ENCODE measurements at regions not wholly inside any gene's neighbourhood (a gene's known extent, or its start where the extent isn't known, plus 50 kb on each side); places are given as distances from the start of the nearest gene placed in this dataset.

GRCh38 chr2:126482582-126483464 is 173.1 kb upstream of the GYPC start:
- Histone ChIP-seq H3K4me3 (ENCODE audit: low read depth, low read length, poor library complexity, severe bottlenecking) (no peak overlapping the region), H3K4me2 (ENCODE audit: low read length) (no peak overlapping the region), H3F3A (ENCODE audit: insufficient read depth, low read length) (no peaks in the 10 kb centered on the region), H3K4me1 (ENCODE audit: insufficient read depth, low read length, severe bottlenecking) (no peaks in the 10 kb centered on the region), H3K79me2 (ENCODE audit: insufficient read depth, low read length) (no peaks in the 10 kb centered on the region), H3K9ac (ENCODE audit: low read length) (no peak overlapping the region), H3K9me3 (ENCODE audit: low read length) (no peaks in the 10 kb centered on the region), H4K20me1 (ENCODE audit: insufficient read depth, low read length) (no peaks in the 10 kb centered on the region), H3K9me2 (ENCODE audit: low read depth, low read length) (no peaks in the 10 kb centered on the region), H3K27ac (ENCODE audit: low read depth, low read length, poor library complexity, severe bottlenecking) (no peak overlapping the region), H2AFZ (ENCODE audit: low read length) (no peak overlapping the region), H3K27me3 (ENCODE audit: insufficient read depth, low read length) (no peaks in the 10 kb centered on the region), H3K36me3 (ENCODE audit: insufficient read depth, low read length) (no peaks in the 10 kb centered on the region)
- no peak; the same call in 1 of the 2 replicates for TF ChIP-seq CTCF (IDR thresholded peaks at IDR 0.05; ENCODE audit: low read length)
- TF ChIP-seq EZH2 (IDR thresholded peaks at IDR 0.05; ENCODE audit: borderline replicate concordance, low read length) = no peak

GRCh38 chr2:126494593-126494992 is 161.4 kb upstream of the GYPC start:
- Histone ChIP-seq H3K9ac (ENCODE audit: low read length) (no peak overlapping the region), H3K79me2 (ENCODE audit: insufficient read depth, low read length) (no peaks in the 10 kb centered on the region), H3K4me3 (ENCODE audit: low read depth, low read length, poor library complexity, severe bottlenecking) (no peak overlapping the region), H3K27ac (ENCODE audit: low read depth, low read length, poor library complexity, severe bottlenecking) (no peak overlapping the region), H2AFZ (ENCODE audit: low read length) (no peak overlapping the region), H3K9me3 (ENCODE audit: low read length) (no peaks in the 10 kb centered on the region), H4K20me1 (ENCODE audit: insufficient read depth, low read length) (no peaks in the 10 kb centered on the region), H3K4me1 (ENCODE audit: insufficient read depth, low read length, severe bottlenecking) (no peaks in the 10 kb centered on the region), H3F3A (ENCODE audit: insufficient read depth, low read length) (no peaks in the 10 kb centered on the region), H3K36me3 (ENCODE audit: insufficient read depth, low read length) (no peaks in the 10 kb centered on the region), H3K4me2 (ENCODE audit: low read length) (no peak overlapping the region), H3K27me3 (ENCODE audit: insufficient read depth, low read length) (no peaks in the 10 kb centered on the region), H3K9me2 (ENCODE audit: low read depth, low read length) (no peaks in the 10 kb centered on the region; the same call in 1 of the 2 replicates)
- TF ChIP-seq CTCF (IDR thresholded peaks at IDR 0.05; ENCODE audit: low read length) (no peak), EZH2 (IDR thresholded peaks at IDR 0.05; ENCODE audit: borderline replicate concordance, low read length) (no peak)

GRCh38 chr2:126495189-126495588 is 160.8 kb upstream of the GYPC start:
- Histone ChIP-seq H3K27ac (ENCODE audit: low read depth, low read length, poor library complexity, severe bottlenecking) (no peak overlapping the region), H3K27me3 (ENCODE audit: insufficient read depth, low read length) (no peaks in the 10 kb centered on the region), H3K4me3 (ENCODE audit: low read depth, low read length, poor library complexity, severe bottlenecking) (no peak overlapping the region), H3K79me2 (ENCODE audit: insufficient read depth, low read length) (no peaks in the 10 kb centered on the region), H3K9me3 (ENCODE audit: low read length) (no peaks in the 10 kb centered on the region), H3F3A (ENCODE audit: insufficient read depth, low read length) (no peaks in the 10 kb centered on the region), H3K9me2 (ENCODE audit: low read depth, low read length) (no peaks in the 10 kb centered on the region; the same call in 1 of the 2 replicates), H2AFZ (ENCODE audit: low read length) (no peak overlapping the region), H3K4me1 (ENCODE audit: insufficient read depth, low read length, severe bottlenecking) (no peaks in the 10 kb centered on the region), H4K20me1 (ENCODE audit: insufficient read depth, low read length) (no peaks in the 10 kb centered on the region), H3K4me2 (ENCODE audit: low read length) (no peak overlapping the region), H3K9ac (ENCODE audit: low read length) (no peak overlapping the region), H3K36me3 (ENCODE audit: insufficient read depth, low read length) (no peaks in the 10 kb centered on the region)
- TF ChIP-seq EZH2 (IDR thresholded peaks at IDR 0.05; ENCODE audit: borderline replicate concordance, low read length) (no peak), CTCF (IDR thresholded peaks at IDR 0.05; ENCODE audit: low read length) (no peak)
